Body of pancreas (tissue), 4 donors: ENCODE measurements at regions not wholly inside any gene's neighbourhood (a gene's known extent, or its start where the extent isn't known, plus 50 kb on each side); places are given as distances from the start of the nearest gene placed in this dataset.

Source experiments
- CTCF ChIP-seq, 7 experiments: fragments of 450-650 bp in 4 of 7; fragments of 200-600 bp in 3 of 7; sonication (generic) in 3 of 7; IDR thresholded peaks; one replicate each; pipeline ENCODE4 v1.5.1; 2016 to 2019; ENCODE audit warnings: antibody characterized with exemption in 7 of 7
- POLR2A ChIP-seq, 3 donors: fragments of 450-650 bp; IDR thresholded peaks; one replicate each; pipeline ENCODE4 v1.6.1; 2016; ENCODE audit warnings: antibody characterized with exemption in 3 of 3, mild to moderate bottlenecking in 2 of 3

GRCh38 chr4:12399781-12400180 is 971.1 kb upstream of the HS3ST1 start:
- TF ChIP-seq CTCF (IDR thresholded peaks at IDR 0.05) (no peak), POLR2A (IDR thresholded peaks at IDR 0.05) (no peak)
